ENCODE measurements at regions not wholly inside any gene's neighbourhood (a gene's known extent, or its start where the extent isn't known, plus 50 kb on each side); places are given as distances from the start of the nearest gene placed in this dataset.

- no peak overlapping the region for H3K27ac ChIP-seq
- H3K4me3 ChIP-seq (ENCODE audit: low read depth, low read length), result no peak overlapping the region
- H3K27me3 ChIP-seq (replicated peaks), result no peaks in the 10 kb centered on the region
- H3K36me3 ChIP-seq (replicated peaks), result no peaks in the 10 kb centered on the region
- no peak for DNase-seq
- in situ Hi-C loops (cut with HindIII; ENCODE audit: low pct_ligation_motif_present, low sequenced_read_pairs), result no loop called here
- TF ChIP-seq CTCF (IDR thresholded peaks at IDR 0.05; ENCODE audit: low read depth, low read length, missing control alignments), result no peak
These were observed 195.7 kb downstream of the MTCL1 start for GRCh38 chr18:8901019-8901418.

- no peak for DNase-seq
These were observed 198.2 kb upstream of the NDUFV2 start for GRCh38 chr18:8904316-8904715.

GRCh38 chr18:8908792-8909510, 193.5 kb upstream of the NDUFV2 start:
- H3K36me3 ChIP-seq (replicated peaks), result no peaks in the 10 kb centered on the region
- in situ Hi-C loops (cut with HindIII; ENCODE audit: low pct_ligation_motif_present, low sequenced_read_pairs), result no loop called here

More at GRCh38 chr18:8904316-8904715, 198.2 kb upstream of the NDUFV2 start:
- Histone ChIP-seq H3K36me3 (replicated peaks) (no peaks in the 10 kb centered on the region), H3K27ac (no peak overlapping the region), H3K27me3 (replicated peaks) (no peaks in the 10 kb centered on the region), H3K4me3 (ENCODE audit: low read depth, low read length) (no peak overlapping the region)
- in situ Hi-C loops (cut with HindIII; ENCODE audit: low pct_ligation_motif_present, low sequenced_read_pairs), result no loop called here
- no peak for TF ChIP-seq CTCF (IDR thresholded peaks at IDR 0.05; ENCODE audit: low read depth, low read length, missing control alignments)

GRCh38 chr18:8910186-8910822, 192.2 kb upstream of the NDUFV2 start:
- in situ Hi-C loops (cut with HindIII; ENCODE audit: low pct_ligation_motif_present, low sequenced_read_pairs), result no loop called here
- H3K4me3 ChIP-seq (ENCODE audit: low read depth, low read length), result no peak overlapping the region
- no peak overlapping the region for H3K27ac ChIP-seq
- no peaks in the 10 kb centered on the region for H3K27me3 ChIP-seq (replicated peaks)
- DNase-seq, result no peak
- H3K36me3 ChIP-seq (replicated peaks), result no peaks in the 10 kb centered on the region
- no peak for TF ChIP-seq CTCF (IDR thresholded peaks at IDR 0.05; ENCODE audit: low read depth, low read length, missing control alignments)

More at GRCh38 chr18:8908792-8909510, 193.5 kb upstream of the NDUFV2 start:
- DNase-seq, result no peak
- Histone ChIP-seq H3K4me3 (ENCODE audit: low read depth, low read length) (no peak overlapping the region), H3K27ac (no peak overlapping the region), H3K27me3 (replicated peaks) (no peaks in the 10 kb centered on the region)
- no peak for TF ChIP-seq CTCF (IDR thresholded peaks at IDR 0.05; ENCODE audit: low read depth, low read length, missing control alignments)

GRCh38 chr18:8910843-8911242, 191.7 kb upstream of the NDUFV2 start:
- DNase-seq, result no peak
- no peaks in the 10 kb centered on the region for H3K27me3 ChIP-seq (replicated peaks)
- no peak for TF ChIP-seq CTCF (IDR thresholded peaks at IDR 0.05; ENCODE audit: low read depth, low read length, missing control alignments)
- H3K4me3 ChIP-seq (ENCODE audit: low read depth, low read length), result no peak overlapping the region
- no peaks in the 10 kb centered on the region for H3K36me3 ChIP-seq (replicated peaks)
- no peak overlapping the region for H3K27ac ChIP-seq
- in situ Hi-C loops (cut with HindIII; ENCODE audit: low pct_ligation_motif_present, low sequenced_read_pairs), result no loop called here
